ENCODE measurements at regions not wholly inside any gene's neighbourhood (a gene's known extent, or its start where the extent isn't known, plus 50 kb on each side); places are given as distances from the start of the nearest gene placed in this dataset.
"Not testable (repeated sequence)": the region's sequence is repeated elsewhere in the genome, so short reads cannot be mapped to it uniquely, and the experiment has no call there.

GRCh38 chr9:75500479-75500878 is 390.0 kb upstream of the PCSK5 start:
- H4K12ac ChIP-seq (ENCODE audit: low read depth, low read length): no peak overlapping the region
- no peak overlapping the region for H3K4me2 ChIP-seq (ENCODE audit: low read length)

GRCh38 chr9:75500940-75501339 is 389.5 kb upstream of the PCSK5 start:
- H4K12ac ChIP-seq (ENCODE audit: low read depth, low read length); H3K4me1 ChIP-seq (ENCODE audit: control insufficient read depth in 1 of 2, insufficient read depth in 2 of 2, low read length in 2 of 2); DNase-seq; H2AFZ ChIP-seq (ENCODE audit: insufficient read depth, low read length, poor library complexity); H3K18ac ChIP-seq (ENCODE audit: low read length); H3K27me3 ChIP-seq (ENCODE audit: insufficient read depth, low read length); H3K27ac ChIP-seq (ENCODE audit: low read depth, low read length); H3K4me2 ChIP-seq (ENCODE audit: low read length); H3K9ac ChIP-seq (ENCODE audit: low read length); H3K9me3 ChIP-seq (ENCODE audit: insufficient read depth, low read depth, low read length); H3K4me3 ChIP-seq (ENCODE audit: low read depth, low read length); H3K79me1 ChIP-seq (ENCODE audit: low read length); H2AK5ac ChIP-seq (ENCODE audit: low read length); H3K36me3 ChIP-seq (ENCODE audit: control insufficient read depth in 1 of 2, insufficient read depth in 2 of 2, low read length in 2 of 2); H3K23ac ChIP-seq (ENCODE audit: low read length); H3K4ac ChIP-seq (ENCODE audit: low read depth, low read length); H2BK120ac ChIP-seq (ENCODE audit: insufficient read depth, low read length, poor library complexity); H4K91ac ChIP-seq (ENCODE audit: low read depth, low read length); H2BK5ac ChIP-seq (ENCODE audit: low read depth, low read length, poor library complexity); H3K14ac ChIP-seq (ENCODE audit: low read length); H3K79me2 ChIP-seq (ENCODE audit: control insufficient read depth, insufficient read depth, low read length, poor library complexity); H2BK12ac ChIP-seq (ENCODE audit: low read length); H4K8ac ChIP-seq (ENCODE audit: low read depth, low read length): not testable (repeated sequence)
- WGBS (ENCODE audit: extremely low coverage, insufficient coverage, insufficient read length): no CpG with 5 or more reads among the region's 3 CpGs

More at GRCh38 chr9:75500479-75500878, 390.0 kb upstream of the PCSK5 start:
- no peak overlapping the region for H4K91ac ChIP-seq (ENCODE audit: low read depth, low read length)
- no peak overlapping the region for H4K8ac ChIP-seq (ENCODE audit: low read depth, low read length)
- no peak overlapping the region for H2BK5ac ChIP-seq (ENCODE audit: low read depth, low read length, poor library complexity)
- H3K23ac ChIP-seq (ENCODE audit: low read length): no peak overlapping the region
- no peaks in the 10 kb centered on the region for H3K4me1 ChIP-seq (ENCODE audit: control insufficient read depth in 1 of 2, insufficient read depth in 2 of 2, low read length in 2 of 2)
- H2AK5ac ChIP-seq (ENCODE audit: low read length): no peak overlapping the region
- H2AFZ ChIP-seq (ENCODE audit: insufficient read depth, low read length, poor library complexity): no peak overlapping the region
- H3K79me1 ChIP-seq (ENCODE audit: low read length): no peaks in the 10 kb centered on the region
- H3K9me3 ChIP-seq (ENCODE audit: insufficient read depth, low read depth, low read length): no peaks in the 10 kb centered on the region
- no peak overlapping the region for H3K27ac ChIP-seq (ENCODE audit: low read depth, low read length)
- WGBS (ENCODE audit: extremely low coverage, insufficient coverage, insufficient read length): no CpG with 5 or more reads among the region's 2 CpGs
- H3K27me3 ChIP-seq (ENCODE audit: insufficient read depth, low read length): peaks cover 2% of the 10 kb centered on the region
- H3K79me2 ChIP-seq (ENCODE audit: control insufficient read depth, insufficient read depth, low read length, poor library complexity): no peaks in the 10 kb centered on the region
- DNase-seq: no peak
- H3K36me3 ChIP-seq (ENCODE audit: control insufficient read depth in 1 of 2, insufficient read depth in 2 of 2, low read length in 2 of 2): no peaks in the 10 kb centered on the region
- no peak overlapping the region for H3K18ac ChIP-seq (ENCODE audit: low read length)
- no peak overlapping the region for H2BK12ac ChIP-seq (ENCODE audit: low read length)
- no peak overlapping the region for H3K4me3 ChIP-seq (ENCODE audit: low read depth, low read length)
- no peak overlapping the region for H2BK120ac ChIP-seq (ENCODE audit: insufficient read depth, low read length, poor library complexity)
- H3K4ac ChIP-seq (ENCODE audit: low read depth, low read length): no peak overlapping the region
- no peak overlapping the region for H3K9ac ChIP-seq (ENCODE audit: low read length)
- no peak overlapping the region for H3K14ac ChIP-seq (ENCODE audit: low read length)

GRCh38 chr9:75504721-75505120 is 385.8 kb upstream of the PCSK5 start:
- Histone ChIP-seq H3K14ac (ENCODE audit: low read length) (no peak overlapping the region), H2BK5ac (ENCODE audit: low read depth, low read length, poor library complexity) (no peak overlapping the region), H2BK12ac (ENCODE audit: low read length) (no peak overlapping the region), H3K18ac (ENCODE audit: low read length) (no peak overlapping the region), H3K27ac (ENCODE audit: low read depth, low read length) (no peak overlapping the region), H4K12ac (ENCODE audit: low read depth, low read length) (no peak overlapping the region), H3K9me3 (ENCODE audit: insufficient read depth, low read depth, low read length) (no peaks in the 10 kb centered on the region), H4K8ac (ENCODE audit: low read depth, low read length) (no peak overlapping the region), H3K27me3 (ENCODE audit: insufficient read depth, low read length) (peaks cover 2% of the 10 kb centered on the region), H3K4me1 (ENCODE audit: control insufficient read depth in 1 of 2, insufficient read depth in 2 of 2, low read length in 2 of 2) (no peaks in the 10 kb centered on the region), H2BK120ac (ENCODE audit: insufficient read depth, low read length, poor library complexity) (no peak overlapping the region), H3K4ac (ENCODE audit: low read depth, low read length) (no peak overlapping the region), H3K23ac (ENCODE audit: low read length) (no peak overlapping the region), H2AFZ (ENCODE audit: insufficient read depth, low read length, poor library complexity) (no peak overlapping the region), H3K79me1 (ENCODE audit: low read length) (no peaks in the 10 kb centered on the region), H3K36me3 (ENCODE audit: control insufficient read depth in 1 of 2, insufficient read depth in 2 of 2, low read length in 2 of 2) (no peaks in the 10 kb centered on the region), H3K79me2 (ENCODE audit: control insufficient read depth, insufficient read depth, low read length, poor library complexity) (no peaks in the 10 kb centered on the region), H3K9ac (ENCODE audit: low read length) (no peak overlapping the region), H3K4me3 (ENCODE audit: low read depth, low read length) (no peak overlapping the region), H3K4me2 (ENCODE audit: low read length) (no peak overlapping the region), H4K91ac (ENCODE audit: low read depth, low read length) (no peak overlapping the region), H2AK5ac (ENCODE audit: low read length) (no peak overlapping the region)
- no peak for DNase-seq

GRCh38 chr9:75505654-75506053 is 384.8 kb upstream of the PCSK5 start:
- Histone ChIP-seq H3K27ac (ENCODE audit: low read depth, low read length) (no peak overlapping the region), H2AK5ac (ENCODE audit: low read length) (no peak overlapping the region)

GRCh38 chr9:75529463-75529862 is 361.0 kb upstream of the PCSK5 start:
- no peak overlapping the region for H4K91ac ChIP-seq (ENCODE audit: low read depth, low read length)
- H4K12ac ChIP-seq (ENCODE audit: low read depth, low read length): no peak overlapping the region
- H3K14ac ChIP-seq (ENCODE audit: low read length): no peak overlapping the region
- no peak overlapping the region for H3K4me3 ChIP-seq (ENCODE audit: low read depth, low read length)
- no peak overlapping the region for H2BK12ac ChIP-seq (ENCODE audit: low read length)
- no peak overlapping the region for H2BK120ac ChIP-seq (ENCODE audit: insufficient read depth, low read length, poor library complexity)
- H2AFZ ChIP-seq (ENCODE audit: insufficient read depth, low read length, poor library complexity): no peak overlapping the region
- H3K27me3 ChIP-seq (ENCODE audit: insufficient read depth, low read length): no peaks in the 10 kb centered on the region
- no peaks in the 10 kb centered on the region for H3K36me3 ChIP-seq (ENCODE audit: control insufficient read depth in 1 of 2, insufficient read depth in 2 of 2, low read length in 2 of 2)
- no peak overlapping the region for H3K27ac ChIP-seq (ENCODE audit: low read depth, low read length)
- DNase-seq: no peak
- no peaks in the 10 kb centered on the region for H3K79me1 ChIP-seq (ENCODE audit: low read length)
- H3K18ac ChIP-seq (ENCODE audit: low read length): no peak overlapping the region
- no peak overlapping the region for H3K9ac ChIP-seq (ENCODE audit: low read length)
- H2AK5ac ChIP-seq (ENCODE audit: low read length): no peak overlapping the region
- H2BK5ac ChIP-seq (ENCODE audit: low read depth, low read length, poor library complexity): no peak overlapping the region
- no peak overlapping the region for H4K8ac ChIP-seq (ENCODE audit: low read depth, low read length)
- H3K4me2 ChIP-seq (ENCODE audit: low read length): no peak overlapping the region
- H3K9me3 ChIP-seq (ENCODE audit: insufficient read depth, low read depth, low read length): no peaks in the 10 kb centered on the region
- no peaks in the 10 kb centered on the region for H3K4me1 ChIP-seq (ENCODE audit: control insufficient read depth in 1 of 2, insufficient read depth in 2 of 2, low read length in 2 of 2)
- no peak overlapping the region for H3K4ac ChIP-seq (ENCODE audit: low read depth, low read length)
- no peak overlapping the region for H3K23ac ChIP-seq (ENCODE audit: low read length)
- no peaks in the 10 kb centered on the region for H3K79me2 ChIP-seq (ENCODE audit: control insufficient read depth, insufficient read depth, low read length, poor library complexity)

More at GRCh38 chr9:75505654-75506053, 384.8 kb upstream of the PCSK5 start:
- Histone ChIP-seq H4K8ac (ENCODE audit: low read depth, low read length) (no peak overlapping the region), H3K36me3 (ENCODE audit: control insufficient read depth in 1 of 2, insufficient read depth in 2 of 2, low read length in 2 of 2) (no peaks in the 10 kb centered on the region), H3K23ac (ENCODE audit: low read length) (no peak overlapping the region), H2BK12ac (ENCODE audit: low read length) (no peak overlapping the region), H3K79me2 (ENCODE audit: control insufficient read depth, insufficient read depth, low read length, poor library complexity) (no peaks in the 10 kb centered on the region), H2BK5ac (ENCODE audit: low read depth, low read length, poor library complexity) (no peak overlapping the region), H3K9me3 (ENCODE audit: insufficient read depth, low read depth, low read length) (no peaks in the 10 kb centered on the region), H3K14ac (ENCODE audit: low read length) (no peak overlapping the region), H2BK120ac (ENCODE audit: insufficient read depth, low read length, poor library complexity) (no peak overlapping the region), H3K9ac (ENCODE audit: low read length) (no peak overlapping the region), H3K4me3 (ENCODE audit: low read depth, low read length) (no peak overlapping the region), H3K4ac (ENCODE audit: low read depth, low read length) (no peak overlapping the region), H2AFZ (ENCODE audit: insufficient read depth, low read length, poor library complexity) (no peak overlapping the region), H3K18ac (ENCODE audit: low read length) (no peak overlapping the region), H4K12ac (ENCODE audit: low read depth, low read length) (no peak overlapping the region), H4K91ac (ENCODE audit: low read depth, low read length) (no peak overlapping the region), H3K27me3 (ENCODE audit: insufficient read depth, low read length) (no peaks in the 10 kb centered on the region), H3K4me1 (ENCODE audit: control insufficient read depth in 1 of 2, insufficient read depth in 2 of 2, low read length in 2 of 2) (no peaks in the 10 kb centered on the region), H3K4me2 (ENCODE audit: low read length) (no peak overlapping the region), H3K79me1 (ENCODE audit: low read length) (no peaks in the 10 kb centered on the region)
- DNase-seq: no peak

Data from trophoblast cell (in vitro differentiated cells and primary cell).